GM12874 (cell line): ENCODE measurements at regions not wholly inside any gene's neighbourhood (a gene's known extent, or its start where the extent isn't known, plus 50 kb on each side); places are given as distances from the start of the nearest gene placed in this dataset.

Source experiments
- CTCF ChIP-seq: IDR thresholded peaks from 2 replicates; pipeline ENCODE4 v1.5.1; 2011; ENCODE audit warnings: low read depth, mild to moderate bottlenecking, control low read depth, low read length, moderate library complexity; ENCODE audit not compliant: insufficient read depth

GRCh38 chr4:64766565-64766964 lies 357.3 kb upstream of the TECRL start:
- no peak for TF ChIP-seq CTCF

- no peak for TF ChIP-seq CTCF
Measured at GRCh38 chr4:64756016-64756415, 346.8 kb upstream of the TECRL start.

GRCh38 chr4:64747919-64748715 lies 338.9 kb upstream of the TECRL start:
- TF ChIP-seq CTCF = no peak

GRCh38 chr4:64738240-64738639 lies 329.0 kb upstream of the TECRL start:
- TF ChIP-seq CTCF = no peak

- TF ChIP-seq CTCF = no peak
Measured at GRCh38 chr4:64737026-64737853, 328.0 kb upstream of the TECRL start.

- no peak for TF ChIP-seq CTCF
Measured at GRCh38 chr4:64729561-64729960, 320.3 kb upstream of the TECRL start.

GRCh38 chr4:64727960-64728359 lies 318.7 kb upstream of the TECRL start:
- TF ChIP-seq CTCF = no peak
